ENCODE measurements at regions not wholly inside any gene's neighbourhood (a gene's known extent, or its start where the extent isn't known, plus 50 kb on each side); places are given as distances from the start of the nearest gene placed in this dataset.
"Not testable (repeated sequence)": the region's sequence is repeated elsewhere in the genome, so short reads cannot be mapped to it uniquely, and the experiment has no call there.

- DNase-seq = no peak
Observed at GRCh38 chr4:188437535-188437934, 298.3 kb downstream of the TRIML1 start.

- DNase-seq = not testable (repeated sequence)
Observed at GRCh38 chr4:188438391-188438824, 299.2 kb downstream of the TRIML1 start.

GRCh38 chr4:188439641-188440311 is 300.5 kb downstream of the TRIML1 start:
- no peak for DNase-seq

- DNase-seq = no peak
Observed at GRCh38 chr4:188444500-188444899, 305.3 kb downstream of the TRIML1 start.

- DNase-seq = not testable (repeated sequence)
Observed at GRCh38 chr4:188448996-188449395, 309.8 kb downstream of the TRIML1 start.

GRCh38 chr4:188450571-188450970 is 311.3 kb downstream of the TRIML1 start:
- DNase-seq = no peak

GRCh38 chr4:188452097-188452496 is 312.9 kb downstream of the TRIML1 start:
- DNase-seq = no peak

GRCh38 chr4:188454575-188454974 is 315.3 kb downstream of the TRIML1 start:
- DNase-seq = no peak

- DNase-seq = no peak
Observed at GRCh38 chr4:188455062-188455752, 316.0 kb downstream of the TRIML1 start.

GRCh38 chr4:188459381-188459780 is 320.1 kb downstream of the TRIML1 start:
- peak; percentile 10 for DNase-seq

GRCh38 chr4:188463909-188464308 is 324.7 kb downstream of the TRIML1 start:
- no peak for DNase-seq

GRCh38 chr4:188466001-188466400 is 326.8 kb downstream of the TRIML1 start:
- DNase-seq = no peak

GRCh38 chr4:188484256-188484655 is 345.0 kb downstream of the TRIML1 start:
- no peak for DNase-seq

GRCh38 chr4:188485906-188486305 is 346.7 kb downstream of the TRIML1 start:
- DNase-seq = no peak

GRCh38 chr4:188492886-188493285 is 353.6 kb downstream of the TRIML1 start:
- DNase-seq = no peak

GRCh38 chr4:188495169-188495568 is 355.9 kb downstream of the TRIML1 start:
- DNase-seq = no peak

- no peak for DNase-seq
Observed at GRCh38 chr4:188511431-188511830, 372.2 kb downstream of the TRIML1 start.

GRCh38 chr4:188532751-188533150 is 393.5 kb downstream of the TRIML1 start:
- no peak for DNase-seq

GRCh38 chr4:188534297-188534696 is 395.1 kb downstream of the TRIML1 start:
- DNase-seq = no peak

- DNase-seq = no peak
Observed at GRCh38 chr4:188534917-188535316, 395.7 kb downstream of the TRIML1 start.

GRCh38 chr4:188536826-188537225 is 397.6 kb downstream of the TRIML1 start:
- no peak for DNase-seq

GRCh38 chr4:188550296-188550695 is 411.1 kb downstream of the TRIML1 start:
- peak; percentile 18 for DNase-seq

GRCh38 chr4:188551156-188551555 is 411.9 kb downstream of the TRIML1 start:
- peak; percentile 80 for DNase-seq

- DNase-seq = no peak
Observed at GRCh38 chr4:188552741-188553275, 413.6 kb downstream of the TRIML1 start.

All from skin of body (tissue), 1 donor.